SH-SY5Y (cell line): ENCODE measurements at regions not wholly inside any gene's neighbourhood (a gene's known extent, or its start where the extent isn't known, plus 50 kb on each side); places are given as distances from the start of the nearest gene placed in this dataset.

Experiments used
- GATA2 ChIP-seq: IDR thresholded peaks from 2 replicates; pipeline ENCODE4 v1.6.1; 2011; ENCODE audit warnings: mild to moderate bottlenecking, low read depth, low read length
- GATA3 ChIP-seq: IDR thresholded peaks from 2 replicates; pipeline ENCODE4 v1.6.1; 2011; ENCODE audit warnings: low read depth, mild to moderate bottlenecking, low read length, moderate library complexity

- TF ChIP-seq GATA3 (no peak), GATA2 (no peak)
Measured at GRCh38 chr9:29228558-29228957, 1655.3 kb upstream of the C9orf72 start.
